Left kidney (tissue), 1 donor: ENCODE measurements at regions not wholly inside any gene's neighbourhood (a gene's known extent, or its start where the extent isn't known, plus 50 kb on each side); places are given as distances from the start of the nearest gene placed in this dataset.
"Not testable (repeated sequence)": the region's sequence is repeated elsewhere in the genome, so short reads cannot be mapped to it uniquely, and the experiment has no call there.

Source experiments
- DNase-seq: peaks from one replicate; pipeline ENCODE4 v3.0.0-alpha.2; 2013

GRCh38 chr21:35800796-35801385 lies 259.4 kb downstream of the SETD4 start:
- DNase-seq = not testable (repeated sequence)

GRCh38 chr21:35796844-35797243 lies 263.5 kb downstream of the SETD4 start:
- no peak for DNase-seq

GRCh38 chr21:35794527-35794926 lies 265.8 kb downstream of the SETD4 start:
- not testable (repeated sequence) for DNase-seq

- no peak for DNase-seq
These were observed 267.6 kb downstream of the SETD4 start for GRCh38 chr21:35792569-35793305.

- DNase-seq = no peak
These were observed 268.6 kb downstream of the SETD4 start for GRCh38 chr21:35791541-35792325.

GRCh38 chr21:35783721-35784120 lies 276.6 kb downstream of the SETD4 start:
- DNase-seq = no peak

- no peak for DNase-seq
These were observed 277.7 kb downstream of the SETD4 start for GRCh38 chr21:35782667-35783066.

- no peak for DNase-seq
These were observed 279.3 kb downstream of the SETD4 start for GRCh38 chr21:35780983-35781382.

- DNase-seq = no peak
These were observed 280.4 kb downstream of the SETD4 start for GRCh38 chr21:35779690-35780570.

- no peak for DNase-seq
These were observed 281.2 kb downstream of the SETD4 start for GRCh38 chr21:35779167-35779566.

GRCh38 chr21:35777081-35777480 lies 283.2 kb downstream of the SETD4 start:
- no peak for DNase-seq

GRCh38 chr21:35775778-35776544 lies 284.4 kb downstream of the SETD4 start:
- no peak for DNase-seq

GRCh38 chr21:35770101-35770945 lies 290.0 kb downstream of the SETD4 start:
- no peak for DNase-seq

GRCh38 chr21:35768187-35768586 lies 292.1 kb downstream of the SETD4 start:
- no peak for DNase-seq

GRCh38 chr21:35764586-35764985 lies 295.7 kb downstream of the SETD4 start:
- no peak for DNase-seq

- DNase-seq = no peak
These were observed 296.2 kb downstream of the SETD4 start for GRCh38 chr21:35764077-35764476.

GRCh38 chr21:35754583-35754982 lies 305.7 kb downstream of the SETD4 start:
- DNase-seq = no peak

GRCh38 chr21:35753308-35753707 lies 307.0 kb downstream of the SETD4 start:
- DNase-seq = no peak

- DNase-seq = no peak
These were observed 309.2 kb downstream of the SETD4 start for GRCh38 chr21:35751171-35751570.

GRCh38 chr21:35749904-35750303 lies 310.4 kb downstream of the SETD4 start:
- DNase-seq = no peak
